NCI-H1694 treated with DMSO at 0.1 percent for 48 hours (cell line): ENCODE measurements at regions not wholly inside any gene's neighbourhood (a gene's known extent, or its start where the extent isn't known, plus 50 kb on each side); places are given as distances from the start of the nearest gene placed in this dataset.

Experiments used
- DNase-seq: peaks from one replicate; lab custom pipeline; 2025; lab: John Stamatoyannopoulos, UW

- no peak for DNase-seq
Observed at GRCh38 chr2:23327887-23328286, 57.1 kb upstream of the KLHL29 start.

GRCh38 chr2:23330214-23330613 lies 54.8 kb upstream of the KLHL29 start:
- DNase-seq = no peak
